Astrocyte (in vitro differentiated cells and primary cell): ENCODE measurements at regions not wholly inside any gene's neighbourhood (a gene's known extent, or its start where the extent isn't known, plus 50 kb on each side); places are given as distances from the start of the nearest gene placed in this dataset.

Source experiments
- DNase-seq: peaks from one replicate; pipeline ENCODE4 v3.0.0-alpha.2; 2010; ENCODE audit warnings: low read depth
- FAIRE-seq: peaks from 2 replicates; lab custom pipeline; 2011; peaks lifted over from hg19 to GRCh38; lab: Jason Lieb, UNC
- H2AFZ ChIP-seq: 2 replicates; pipeline ENCODE4 v1.6.0; 2012; ENCODE audit warnings: low read depth, low read length, inconsistent platforms
- H3K27ac ChIP-seq: 2 replicates; pipeline ENCODE4 v1.5.1; 2011; ENCODE audit warnings: low read depth, low read length, inconsistent platforms
- H3K27me3 ChIP-seq: 2 replicates; pipeline ENCODE4 v1.6.0; 2011; ENCODE audit warnings: low read length, inconsistent platforms; ENCODE audit not compliant: insufficient read depth
- H3K36me3 ChIP-seq: 2 replicates; pipeline ENCODE4 v1.5.1; 2011; ENCODE audit warnings: low read length, inconsistent platforms; ENCODE audit not compliant: insufficient read depth
- H3K4me1 ChIP-seq: 2 replicates; pipeline ENCODE4 v1.5.1; 2011; ENCODE audit warnings: low read length, inconsistent platforms; ENCODE audit not compliant: insufficient read depth
- H3K4me2 ChIP-seq: 2 replicates; pipeline ENCODE4 v1.6.0; 2012; ENCODE audit warnings: low read length, inconsistent platforms
- H3K4me3 ChIP-seq: 2 replicates; pipeline ENCODE4 v1.5.1; 2011; ENCODE audit warnings: low read depth, mild to moderate bottlenecking, low read length, inconsistent platforms; ENCODE audit not compliant: insufficient read depth
- H3K79me2 ChIP-seq: 2 replicates; pipeline ENCODE4 v1.6.0; 2012; ENCODE audit warnings: mild to moderate bottlenecking, low read length, inconsistent platforms; ENCODE audit not compliant: insufficient read depth
- H3K9ac ChIP-seq: 2 replicates; pipeline ENCODE4 v1.6.0; 2012; ENCODE audit warnings: mild to moderate bottlenecking, low read length, inconsistent platforms
- H3K9me3 ChIP-seq: 2 replicates; pipeline ENCODE4 v1.5.1; 2012; ENCODE audit warnings: low read depth, mild to moderate bottlenecking, low read length, inconsistent platforms; ENCODE audit not compliant: insufficient read depth
- H4K20me1 ChIP-seq: 2 replicates; pipeline ENCODE4 v1.6.0; 2012; ENCODE audit warnings: low read length, inconsistent platforms; ENCODE audit not compliant: insufficient read depth
- H3K27ac Mint-ChIP-seq: one replicate; pipeline ENCODE4 v1.8.0; 2021; ENCODE audit warnings: mild to moderate bottlenecking, mixed read lengths; ENCODE audit not compliant: unreplicated experiment
- H3K27me3 Mint-ChIP-seq: one replicate; pipeline ENCODE4 v1.8.0; 2021; ENCODE audit warnings: low read depth, mixed read lengths; ENCODE audit not compliant: unreplicated experiment
- H3K36me3 Mint-ChIP-seq: one replicate; pipeline ENCODE4 v1.8.0; 2021; ENCODE audit warnings: low read depth, mixed read lengths; ENCODE audit not compliant: unreplicated experiment
- H3K4me1 Mint-ChIP-seq: one replicate; pipeline ENCODE4 v1.8.0; 2021; ENCODE audit warnings: low read depth, mixed read lengths; ENCODE audit not compliant: unreplicated experiment
- H3K4me3 Mint-ChIP-seq: one replicate; pipeline ENCODE4 v1.8.0; 2021; ENCODE audit warnings: mild to moderate bottlenecking, moderate library complexity, mixed read lengths; ENCODE audit not compliant: unreplicated experiment
- H3K9me3 Mint-ChIP-seq: one replicate; pipeline ENCODE4 v1.8.0; 2021; ENCODE audit warnings: mild to moderate bottlenecking, mixed read lengths; ENCODE audit not compliant: unreplicated experiment
- CTCF ChIP-seq: IDR thresholded peaks from 2 replicates; pipeline ENCODE4 v1.5.1; 2011; ENCODE audit warnings: low read depth, mild to moderate bottlenecking, inconsistent platforms, low read length, moderate library complexity; ENCODE audit not compliant: insufficient read depth
- EZH2 ChIP-seq: IDR thresholded peaks from 2 replicates; pipeline ENCODE4 v1.6.1; 2012; ENCODE audit warnings: mild to moderate bottlenecking, low read length, inconsistent platforms; ENCODE audit not compliant: insufficient read depth

DNA sequence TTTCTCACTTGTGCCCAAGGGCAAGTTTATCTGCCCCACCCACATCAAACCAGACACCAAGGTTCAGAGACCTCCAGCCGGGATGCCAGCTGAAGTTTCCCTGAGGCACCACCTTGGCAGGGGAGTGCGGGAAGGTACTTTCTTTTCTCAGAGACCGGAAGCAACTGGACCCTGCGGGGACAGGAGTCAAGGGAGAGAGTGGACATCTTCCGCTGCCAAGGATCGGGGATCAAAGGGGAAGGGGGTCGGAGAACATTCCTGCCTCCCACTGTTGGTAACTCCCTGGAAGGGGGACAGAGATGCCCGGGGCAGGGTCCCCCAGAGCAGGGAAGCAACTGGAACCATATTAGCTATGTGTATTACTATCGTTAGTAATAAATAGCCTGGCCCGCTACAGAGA lies 161.8 kb downstream of the DICER1 start:
- no peaks in the 10 kb centered on the region for H3K36me3 Mint-ChIP-seq
- no peak overlapping the region for H3K4me2 ChIP-seq
- H4K20me1 ChIP-seq = no peaks in the 10 kb centered on the region
- H3K79me2 ChIP-seq = no peaks in the 10 kb centered on the region
- no peak for TF ChIP-seq CTCF
- TF ChIP-seq EZH2 = no peak
- peaks cover 3% of the 10 kb centered on the region for H3K9me3 Mint-ChIP-seq
- H3K27ac Mint-ChIP-seq = no peak overlapping the region
- no peak overlapping the region for H3K4me3 ChIP-seq
- no peak overlapping the region for H3K9ac ChIP-seq
- H3K27me3 Mint-ChIP-seq = peaks cover 53% of the 10 kb centered on the region
- H3K9me3 ChIP-seq = no peaks in the 10 kb centered on the region
- DNase-seq = no peak
- no peaks in the 10 kb centered on the region for H3K4me1 Mint-ChIP-seq
- no peak overlapping the region for H2AFZ ChIP-seq
- no peak overlapping the region for H3K4me3 Mint-ChIP-seq
- no peak for FAIRE-seq
- no peak overlapping the region for H3K27ac ChIP-seq
- no peaks in the 10 kb centered on the region for H3K27me3 ChIP-seq
- H3K4me1 ChIP-seq = no peaks in the 10 kb centered on the region
- H3K36me3 ChIP-seq = no peaks in the 10 kb centered on the region

DNA sequence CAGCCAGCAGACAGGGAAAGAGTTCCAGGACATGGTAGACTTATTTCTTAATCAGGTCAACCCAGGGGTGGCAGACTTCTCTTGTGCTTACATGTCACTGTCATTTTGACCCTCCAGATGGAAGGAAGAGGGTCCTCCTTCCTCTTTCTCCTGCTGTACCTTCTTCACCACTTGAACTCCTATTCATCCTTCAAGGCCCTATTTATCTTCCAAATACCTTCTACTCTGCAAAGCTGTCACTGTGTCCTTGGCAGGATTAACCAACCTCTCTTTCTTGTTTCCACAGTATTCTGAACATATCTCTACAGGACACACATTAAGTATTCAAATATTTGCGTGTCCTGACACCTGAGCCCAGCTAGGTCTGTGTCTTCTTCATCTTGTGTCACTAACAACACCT lies 163.1 kb downstream of the DICER1 start:
- Mint-ChIP-seq H3K4me1 (no peaks in the 10 kb centered on the region), H3K27me3 (peaks cover 44% of the 10 kb centered on the region), H3K27ac (no peak overlapping the region), H3K4me3 (no peak overlapping the region), H3K9me3 (no peaks in the 10 kb centered on the region), H3K36me3 (no peaks in the 10 kb centered on the region)
- Histone ChIP-seq H3K36me3 (no peaks in the 10 kb centered on the region), H3K9me3 (no peaks in the 10 kb centered on the region), H2AFZ (no peak overlapping the region), H3K9ac (no peak overlapping the region), H4K20me1 (no peaks in the 10 kb centered on the region), H3K79me2 (no peaks in the 10 kb centered on the region), H3K27ac (no peak overlapping the region), H3K4me2 (no peak overlapping the region), H3K4me3 (no peak overlapping the region), H3K27me3 (no peaks in the 10 kb centered on the region), H3K4me1 (no peaks in the 10 kb centered on the region)
- FAIRE-seq = no peak
- no peak for DNase-seq
- TF ChIP-seq EZH2 (no peak), CTCF (no peak)

GRCh38 chr14:94992046-94992445 lies 165.3 kb downstream of the DICER1 start:
- H4K20me1 ChIP-seq = no peaks in the 10 kb centered on the region
- FAIRE-seq (no peak), DNase-seq (no peak)
- Mint-ChIP-seq H3K9me3 (no peaks in the 10 kb centered on the region), H3K36me3 (no peaks in the 10 kb centered on the region), H3K27me3 (peaks cover 26% of the 10 kb centered on the region), H3K27ac (no peak overlapping the region), H3K4me1 (no peaks in the 10 kb centered on the region), H3K4me3 (no peak overlapping the region)
- no peak overlapping the region for H3K4me2 ChIP-seq
- H3K27me3 ChIP-seq = no peaks in the 10 kb centered on the region
- no peaks in the 10 kb centered on the region for H3K79me2 ChIP-seq
- no peak overlapping the region for H3K27ac ChIP-seq
- no peaks in the 10 kb centered on the region for H3K4me1 ChIP-seq
- TF ChIP-seq EZH2 = no peak
- no peak for TF ChIP-seq CTCF
- no peak overlapping the region for H2AFZ ChIP-seq
- H3K9me3 ChIP-seq = no peaks in the 10 kb centered on the region
- no peak overlapping the region for H3K4me3 ChIP-seq
- no peak overlapping the region for H3K9ac ChIP-seq
- H3K36me3 ChIP-seq = no peaks in the 10 kb centered on the region
